ENCODE measurements at regions not wholly inside any gene's neighbourhood (a gene's known extent, or its start where the extent isn't known, plus 50 kb on each side); places are given as distances from the start of the nearest gene placed in this dataset.
A peak's percentile ranks its signal among the peaks of the same experiment; 100 is the strongest.

DNA sequence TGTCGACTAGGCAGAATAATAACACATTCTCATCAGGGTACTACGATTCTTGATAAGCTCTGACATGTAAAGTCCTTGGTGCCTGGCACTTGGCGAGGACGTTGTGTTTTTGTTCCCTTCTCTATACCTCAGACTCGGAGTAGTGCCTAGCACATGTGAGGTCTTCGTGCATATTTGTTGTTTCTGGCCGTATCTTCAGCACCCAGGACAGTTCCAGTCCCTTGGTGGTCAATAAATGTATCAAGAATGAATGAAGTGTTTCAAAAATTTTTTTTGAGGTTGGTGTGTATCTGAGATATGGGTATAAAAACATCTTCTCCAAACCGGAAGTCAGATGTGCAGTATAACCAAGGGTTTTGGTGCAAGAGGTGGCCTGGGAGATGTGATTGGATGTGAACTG is 198.2 kb downstream of the AACS start:
- Histone ChIP-seq H3K27me3 (no peaks in the 10 kb centered on the region), H3K27ac (no peak overlapping the region), H3K4me1 (ENCODE audit: low read depth) (no peaks in the 10 kb centered on the region), H3K9me3 (ENCODE audit: low read depth) (no peaks in the 10 kb centered on the region), H3K4me3 (no peak overlapping the region), H3K36me3 (no peaks in the 10 kb centered on the region)
- TF ChIP-seq, protein P1, sequence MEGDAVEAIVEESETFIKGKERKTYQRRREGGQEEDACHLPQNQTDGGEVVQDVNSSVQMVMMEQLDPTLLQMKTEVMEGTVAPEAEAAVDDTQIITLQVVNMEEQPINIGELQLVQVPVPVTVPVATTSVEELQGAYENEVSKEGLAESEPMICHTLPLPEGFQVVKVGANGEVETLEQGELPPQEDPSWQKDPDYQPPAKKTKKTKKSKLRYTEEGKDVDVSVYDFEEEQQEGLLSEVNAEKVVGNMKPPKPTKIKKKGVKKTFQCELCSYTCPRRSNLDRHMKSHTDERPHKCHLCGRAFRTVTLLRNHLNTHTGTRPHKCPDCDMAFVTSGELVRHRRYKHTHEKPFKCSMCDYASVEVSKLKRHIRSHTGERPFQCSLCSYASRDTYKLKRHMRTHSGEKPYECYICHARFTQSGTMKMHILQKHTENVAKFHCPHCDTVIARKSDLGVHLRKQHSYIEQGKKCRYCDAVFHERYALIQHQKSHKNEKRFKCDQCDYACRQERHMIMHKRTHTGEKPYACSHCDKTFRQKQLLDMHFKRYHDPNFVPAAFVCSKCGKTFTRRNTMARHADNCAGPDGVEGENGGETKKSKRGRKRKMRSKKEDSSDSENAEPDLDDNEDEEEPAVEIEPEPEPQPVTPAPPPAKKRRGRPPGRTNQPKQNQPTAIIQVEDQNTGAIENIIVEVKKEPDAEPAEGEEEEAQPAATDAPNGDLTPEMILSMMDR (IDR thresholded peaks at IDR 0.05; ENCODE audit: low read depth, low read length), result no peak
- no peak for DNase-seq (ENCODE audit: low read depth in 1 of 2, low spot score in 1 of 2)

DNA sequence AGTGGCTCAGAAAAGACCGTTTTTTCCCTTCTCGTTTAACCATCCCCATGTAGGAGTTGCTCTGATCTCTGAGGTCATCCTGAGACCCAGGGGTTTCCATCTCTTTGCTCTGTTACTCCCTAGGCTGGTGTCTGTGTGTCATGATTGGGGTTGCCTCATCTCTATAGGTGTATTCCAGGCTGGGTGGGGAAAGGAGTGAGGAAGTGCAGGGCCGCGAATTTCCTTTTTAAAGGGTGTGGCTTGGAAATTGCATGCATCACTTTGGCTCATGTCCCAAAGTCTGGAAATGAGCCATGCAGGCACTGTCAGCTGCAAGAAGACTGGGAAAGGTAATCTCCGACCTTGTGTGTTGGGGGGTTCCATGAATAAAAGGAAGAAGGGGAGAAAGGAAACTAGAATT is 201.9 kb downstream of the AACS start:
- peaks cover 4% of the 10 kb centered on the region for H3K4me1 ChIP-seq (ENCODE audit: low read depth)
- no peaks in the 10 kb centered on the region for H3K9me3 ChIP-seq (ENCODE audit: low read depth)
- TF ChIP-seq, protein P1 (IDR thresholded peaks at IDR 0.05; ENCODE audit: low read depth, low read length), result no peak
- DNase-seq (ENCODE audit: low read depth in 1 of 2, low spot score in 1 of 2), result no peak
- H3K36me3 ChIP-seq, result no peaks in the 10 kb centered on the region
- no peak overlapping the region for H3K4me3 ChIP-seq
- H3K27me3 ChIP-seq, result no peaks in the 10 kb centered on the region
- no peak overlapping the region for H3K27ac ChIP-seq

DNA sequence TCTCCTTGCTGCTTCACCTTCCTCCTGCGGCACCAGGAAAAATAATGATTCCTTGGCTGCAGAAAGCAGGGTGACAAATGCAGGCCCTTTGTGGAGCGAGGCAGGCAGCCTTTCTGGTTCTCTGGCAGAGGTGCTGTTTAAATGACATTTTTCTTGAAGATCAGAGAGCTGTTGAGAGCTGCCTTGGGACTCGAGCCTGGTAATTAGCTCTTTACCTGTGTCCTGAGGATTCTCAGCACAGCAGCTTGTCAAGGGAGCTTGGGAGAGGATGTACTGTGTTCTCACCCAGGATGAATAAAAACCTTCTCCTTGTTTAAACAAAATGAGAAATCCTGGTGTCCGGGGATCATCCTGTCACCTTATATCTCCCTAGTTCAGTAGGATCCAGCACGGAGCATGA is 204.0 kb downstream of the AACS start:
- Histone ChIP-seq H3K9me3 (ENCODE audit: low read depth) (no peaks in the 10 kb centered on the region), H3K4me3 (no peak overlapping the region), H3K4me1 (ENCODE audit: low read depth) (peaks cover 4% of the 10 kb centered on the region), H3K27me3 (no peaks in the 10 kb centered on the region), H3K27ac (no peak overlapping the region), H3K36me3 (no peaks in the 10 kb centered on the region)
- no peak for DNase-seq (ENCODE audit: low read depth in 1 of 2, low spot score in 1 of 2)
- TF ChIP-seq, protein P1 (IDR thresholded peaks at IDR 0.05; ENCODE audit: low read depth, low read length), result no peak

DNA sequence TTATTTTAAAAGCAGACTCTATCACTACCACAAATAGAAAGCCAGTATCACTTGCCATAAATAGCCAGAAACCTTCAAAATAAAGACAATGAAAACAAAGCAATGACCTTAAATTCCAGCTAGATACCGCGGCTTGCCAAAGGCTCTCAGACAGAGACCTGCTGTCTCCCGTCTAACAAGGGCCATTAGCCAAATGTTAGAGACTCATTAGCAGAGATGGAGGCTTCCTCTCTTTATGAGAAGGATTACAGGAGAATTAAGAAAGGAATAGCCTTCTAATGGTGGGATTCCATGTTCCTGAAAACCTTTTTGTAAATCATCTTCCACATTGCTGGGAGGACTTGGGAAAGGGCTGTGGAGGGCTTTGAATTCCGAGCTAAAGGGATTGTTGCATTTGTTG is 206.7 kb downstream of the AACS start:
- Histone ChIP-seq H3K4me1 (ENCODE audit: low read depth) (peaks cover 11% of the 10 kb centered on the region), H3K27me3 (no peaks in the 10 kb centered on the region), H3K27ac (no peak overlapping the region), H3K4me3 (no peak overlapping the region), H3K9me3 (ENCODE audit: low read depth) (no peaks in the 10 kb centered on the region), H3K36me3 (no peaks in the 10 kb centered on the region)
- TF ChIP-seq, protein P1 (IDR thresholded peaks at IDR 0.05; ENCODE audit: low read depth, low read length), result no peak
- DNase-seq (ENCODE audit: low read depth in 1 of 2, low spot score in 1 of 2), result no peak

DNA sequence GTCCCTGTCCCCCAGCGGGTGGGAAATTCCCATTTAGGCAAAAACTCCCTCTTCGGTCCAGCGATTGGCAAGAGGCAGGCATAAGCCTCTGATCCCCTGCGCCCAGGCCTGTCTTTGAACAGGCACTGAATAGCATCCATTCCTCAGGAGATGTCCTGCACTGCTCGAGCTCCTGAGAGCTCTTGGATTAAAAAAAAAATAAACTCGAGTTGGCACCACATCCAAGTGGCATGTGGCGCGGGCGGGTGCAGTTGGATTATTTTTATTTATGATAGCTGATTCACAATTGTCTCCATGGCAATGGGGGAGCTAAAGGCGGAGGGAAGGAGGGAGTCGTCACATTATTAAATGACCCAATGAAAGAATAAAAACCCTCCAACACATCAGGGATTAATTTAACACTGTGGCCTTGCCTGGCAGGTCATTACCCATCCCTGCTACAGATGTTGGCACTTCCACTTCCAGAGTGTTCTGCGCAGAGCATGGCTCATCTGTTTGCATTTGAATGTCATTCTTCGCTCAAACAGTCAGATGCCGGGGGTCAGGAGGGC is 207.2 kb downstream of the AACS start:
- TF ChIP-seq, protein P1 (IDR thresholded peaks at IDR 0.05; ENCODE audit: low read depth, low read length), result no peak
- DNase-seq (ENCODE audit: low read depth in 1 of 2, low spot score in 1 of 2), result no peak

DNA sequence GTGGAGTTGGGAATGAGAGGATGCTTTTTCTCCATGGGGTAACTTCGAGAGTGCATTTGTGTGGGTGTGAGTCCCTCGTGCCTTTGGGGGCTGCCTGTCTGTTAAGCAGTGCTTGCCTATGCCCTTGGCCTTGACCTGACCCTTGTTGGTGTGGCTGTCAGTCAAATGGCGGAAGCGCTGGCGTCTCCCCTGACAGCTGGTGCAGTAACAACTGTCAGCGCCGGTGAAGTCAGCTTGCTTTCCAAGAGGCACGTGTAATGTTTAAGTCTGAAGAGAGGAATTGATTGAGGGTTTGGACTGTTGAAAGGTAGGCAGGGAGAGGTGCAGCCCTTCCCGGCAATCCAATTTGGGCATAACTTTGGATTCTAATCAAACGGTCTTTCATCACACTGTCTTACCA is 211.3 kb downstream of the AACS start:
- TF ChIP-seq, protein P1 (IDR thresholded peaks at IDR 0.05; ENCODE audit: low read depth, low read length), result no peak
- no peaks in the 10 kb centered on the region for H3K27me3 ChIP-seq
- no peak overlapping the region for H3K4me3 ChIP-seq

More for the DNA sequence above, 207.2 kb downstream of the AACS start:
- no peak overlapping the region for H3K4me3 ChIP-seq
- no peaks in the 10 kb centered on the region for H3K9me3 ChIP-seq (ENCODE audit: low read depth)
- H3K4me1 ChIP-seq (ENCODE audit: low read depth), result peaks cover 11% of the 10 kb centered on the region
- no peaks in the 10 kb centered on the region for H3K27me3 ChIP-seq
- H3K27ac ChIP-seq, result no peak overlapping the region
- no peaks in the 10 kb centered on the region for H3K36me3 ChIP-seq

More for the DNA sequence above, 211.3 kb downstream of the AACS start:
- Histone ChIP-seq H3K36me3 (no peaks in the 10 kb centered on the region), H3K9me3 (ENCODE audit: low read depth) (no peaks in the 10 kb centered on the region), H3K27ac (no peak overlapping the region), H3K4me1 (ENCODE audit: low read depth) (peaks cover 11% of the 10 kb centered on the region)
- peak in 1 of 2 donors; percentile 44 for DNase-seq (ENCODE audit: low read depth in 1 of 2, low spot score in 1 of 2)
